ENCODE measurements at regions not wholly inside any gene's neighbourhood (a gene's known extent, or its start where the extent isn't known, plus 50 kb on each side); places are given as distances from the start of the nearest gene placed in this dataset.

DNA sequence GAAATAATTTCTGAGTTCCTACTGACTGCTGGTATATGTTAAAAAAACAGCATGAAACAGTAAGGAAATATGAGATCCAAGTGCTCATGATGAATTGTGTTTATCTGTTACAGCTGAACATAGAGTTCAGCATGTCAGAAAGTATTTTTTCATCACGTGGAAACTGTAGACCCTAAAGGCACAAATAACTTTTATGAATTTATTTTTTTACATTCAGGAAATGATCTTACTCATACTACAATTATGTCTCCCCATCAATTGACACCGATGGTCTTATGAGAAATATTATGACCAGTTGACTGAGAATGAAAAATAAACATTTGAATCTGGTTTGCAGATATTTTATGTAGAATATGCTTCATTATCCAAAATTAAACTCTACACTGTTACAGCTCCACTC lies 283.1 kb upstream of the SPANXN4 start:
- no peak for DNase-seq (ENCODE audit: low read depth)

DNA sequence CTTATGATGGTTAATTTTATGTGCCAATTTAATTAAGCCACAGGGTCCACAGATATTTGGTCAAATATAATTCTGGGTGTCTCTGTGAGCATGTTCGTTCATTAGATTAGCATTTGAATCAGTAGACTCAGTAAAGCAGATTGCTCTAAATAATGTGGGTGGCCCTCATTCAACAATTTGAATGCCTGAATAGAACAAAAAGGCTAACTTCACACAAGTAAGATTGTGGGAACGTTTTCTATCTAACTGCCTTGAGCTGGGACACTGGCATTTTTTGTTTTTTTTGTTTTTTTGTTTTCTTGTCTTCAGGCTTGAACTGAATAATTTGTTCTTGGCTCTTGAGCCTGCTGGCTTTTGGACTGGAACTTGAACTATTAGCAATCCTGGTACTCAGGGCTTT lies 292.4 kb upstream of the SPANXN4 start:
- no peak for DNase-seq (ENCODE audit: low read depth)

DNA sequence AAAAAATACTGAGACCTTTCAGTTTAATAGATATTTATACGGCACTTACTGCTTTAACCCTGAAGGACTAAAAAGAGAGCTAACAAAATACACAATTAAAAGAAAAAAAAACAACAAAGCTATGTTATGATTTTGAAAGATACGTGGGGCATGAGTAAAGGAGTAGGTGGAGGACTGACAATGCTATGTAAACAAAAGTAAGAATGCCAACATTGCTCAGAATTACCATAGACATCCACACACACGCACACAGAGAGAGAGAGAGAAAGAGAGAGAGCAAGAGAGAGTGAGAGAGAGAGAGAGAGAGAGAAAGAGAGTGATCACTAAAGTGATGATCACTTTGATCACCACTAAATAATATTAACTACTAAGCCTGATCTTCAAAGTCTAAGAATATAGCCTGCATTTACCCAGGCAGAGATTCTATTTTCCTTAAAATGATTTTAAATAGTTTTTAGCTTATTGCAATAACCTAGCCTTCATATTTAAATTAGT lies 313.9 kb upstream of the SPANXN4 start:
- DNase-seq (ENCODE audit: low read depth) = no peak

DNA sequence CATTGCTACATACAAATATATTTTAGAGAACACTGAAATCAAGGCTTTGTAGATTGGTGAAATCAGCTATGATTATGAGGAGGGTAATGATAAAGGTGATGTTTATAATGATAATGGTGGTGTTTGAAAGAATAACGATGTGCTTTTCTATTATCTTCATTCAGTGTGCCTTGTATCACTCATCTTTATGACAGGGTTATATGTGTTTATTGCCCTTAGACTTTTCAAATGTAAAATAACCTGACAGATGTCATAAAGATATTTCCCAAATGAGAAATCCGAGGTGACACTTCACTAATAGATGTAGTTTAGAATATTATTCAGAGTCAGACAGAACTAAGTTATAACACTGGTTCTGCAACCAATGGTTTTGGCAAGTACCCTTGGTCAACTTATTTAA lies 323.0 kb upstream of the SPANXN4 start:
- no peak for DNase-seq (ENCODE audit: low read depth)

DNA sequence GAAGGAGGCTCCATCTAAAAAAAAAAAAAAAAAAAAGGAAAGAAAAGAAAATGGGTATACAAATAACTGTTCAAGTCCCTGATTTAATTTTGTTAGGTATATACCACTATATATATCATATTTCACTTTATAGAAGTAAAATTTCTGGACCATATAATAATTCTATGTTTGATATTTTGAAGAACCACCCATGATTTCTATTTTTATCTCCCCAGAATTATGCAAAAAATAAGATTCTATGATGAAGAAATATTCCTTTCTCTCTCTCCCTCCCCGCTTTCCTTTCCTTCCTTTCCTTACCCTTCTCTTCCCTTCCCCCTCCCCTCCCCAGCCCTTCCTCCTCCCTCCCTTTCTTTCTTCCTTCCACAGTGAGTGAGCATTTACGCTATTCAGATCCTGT lies 337.5 kb upstream of the SPANXN4 start:
- no peak for DNase-seq (ENCODE audit: low read depth)

DNA sequence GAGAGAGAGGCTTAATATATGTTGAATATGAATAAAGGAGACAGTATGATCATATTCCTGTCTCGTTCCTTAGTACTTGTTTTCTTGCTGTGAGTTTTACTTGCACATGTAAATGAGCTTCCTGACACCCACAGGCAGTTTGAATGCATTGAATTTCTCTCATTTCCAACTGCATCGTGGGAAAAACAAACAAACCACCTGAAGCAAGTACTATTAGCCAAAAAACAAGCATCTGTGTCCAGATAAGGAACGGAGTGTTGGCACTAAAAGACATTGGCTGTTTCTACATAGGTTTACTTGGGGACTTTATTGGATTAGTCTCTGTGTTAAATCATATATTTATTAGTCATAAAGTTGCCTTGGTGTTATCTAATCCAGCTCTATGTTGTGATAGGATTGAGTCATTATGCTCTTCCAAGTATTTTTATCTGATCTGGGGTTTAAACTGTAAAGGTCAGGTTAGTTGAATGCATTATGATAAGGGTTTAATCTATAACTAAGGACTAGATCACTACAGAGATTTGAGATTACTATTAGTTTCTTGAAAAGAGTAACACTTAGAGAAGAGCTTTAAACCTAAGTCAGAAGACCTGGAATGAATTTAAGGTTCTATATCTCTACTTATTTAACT lies 339.0 kb upstream of the SPANXN4 start:
- DNase-seq (ENCODE audit: low read depth) = no peak

DNA sequence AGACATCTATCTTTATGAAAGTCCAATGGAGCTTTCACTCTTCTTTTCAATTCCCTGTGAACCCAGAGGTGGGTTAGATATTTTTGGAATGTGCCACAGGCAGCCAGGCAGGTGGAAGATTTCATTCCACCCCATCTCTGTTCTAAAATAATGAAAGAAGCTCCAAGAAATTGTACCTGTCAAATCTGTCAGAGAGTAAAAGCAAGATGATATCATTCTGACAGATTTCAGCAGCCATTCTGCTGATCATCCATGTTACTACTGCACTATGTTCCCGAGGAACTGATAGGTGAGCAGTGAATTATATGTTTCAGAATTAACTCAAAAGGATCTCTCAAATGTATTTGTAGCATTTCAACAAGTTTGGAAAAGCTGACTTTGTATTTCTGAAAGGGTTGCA lies 339.5 kb upstream of the SPANXN4 start:
- no peak for DNase-seq (ENCODE audit: low read depth)

DNA sequence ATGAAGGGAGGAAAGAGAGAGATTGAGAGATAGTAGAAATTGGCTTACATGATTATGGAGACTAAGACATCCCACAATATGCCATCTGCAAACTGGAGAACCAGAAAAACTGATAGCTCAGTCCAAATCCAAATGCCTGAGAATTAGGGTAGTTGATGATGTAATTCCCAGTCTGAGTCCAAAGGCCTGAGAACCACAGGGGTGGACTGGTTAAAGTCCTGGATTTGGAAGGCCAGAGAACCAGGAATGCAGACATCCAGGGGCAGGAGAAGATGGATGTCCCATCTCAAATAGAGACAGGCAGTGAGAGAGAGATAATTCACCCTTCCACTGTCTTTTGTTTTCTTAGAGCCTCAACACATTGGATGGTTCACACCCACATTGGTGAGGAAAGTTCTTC lies 345.7 kb upstream of the SPANXN4 start:
- no peak for DNase-seq (ENCODE audit: low read depth)

DNA sequence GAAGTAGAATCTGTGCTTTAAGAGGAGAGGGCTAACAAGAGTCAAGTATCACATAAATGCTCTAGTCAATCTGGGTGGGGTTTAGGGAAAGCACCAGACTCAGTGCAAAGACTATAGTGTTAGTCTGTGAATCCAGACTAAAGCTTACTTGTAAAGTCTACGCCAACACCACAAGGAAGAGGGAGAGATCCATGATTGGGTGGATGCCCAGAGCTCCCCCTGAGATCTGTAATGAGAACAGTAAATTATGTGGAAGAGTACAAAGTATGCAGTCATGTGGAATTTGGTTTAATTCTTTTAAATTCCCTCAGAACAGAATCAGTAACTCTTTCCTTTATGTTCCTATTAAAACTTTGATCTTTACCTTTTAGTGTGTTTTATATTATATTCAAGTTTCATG lies 354.7 kb upstream of the SPANXN4 start:
- no peak for DNase-seq (ENCODE audit: low read depth)

DNA sequence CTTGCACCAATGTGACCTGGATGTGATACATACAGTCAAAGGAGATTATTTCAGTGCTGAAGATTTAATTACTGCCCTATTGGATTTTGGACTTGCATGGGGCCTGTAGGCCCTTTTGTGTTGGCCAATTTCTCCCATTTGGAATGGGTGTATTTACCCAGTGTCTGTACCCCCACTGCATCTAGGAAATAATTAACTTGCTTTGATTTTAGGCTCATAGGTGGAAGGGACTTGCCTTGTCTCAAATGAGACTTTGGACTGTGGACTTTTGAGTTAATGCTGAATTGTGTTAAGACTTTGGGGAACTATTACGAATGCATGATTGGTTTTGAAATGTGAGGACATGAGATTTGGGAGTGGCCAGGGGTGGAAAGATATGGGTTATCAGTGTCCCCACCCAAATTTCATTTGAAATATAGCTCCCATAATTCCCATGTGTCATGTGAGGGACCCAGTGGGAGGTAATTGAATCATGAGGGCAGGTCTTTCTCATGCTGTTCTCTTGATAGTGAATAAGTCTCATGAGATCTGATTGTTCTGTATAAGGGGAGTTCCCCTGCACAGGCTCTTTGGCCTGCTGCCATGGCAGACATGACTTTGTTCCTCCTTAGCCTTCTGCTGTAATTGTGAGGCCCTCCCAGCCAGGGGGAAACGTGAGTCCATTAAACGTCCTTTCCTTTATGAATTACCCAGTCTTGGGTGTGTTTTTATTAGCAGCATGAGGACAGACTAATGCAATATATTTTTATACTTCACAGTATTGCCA lies 362.2 kb upstream of the SPANXN4 start:
- DNase-seq (ENCODE audit: low read depth) = no peak

DNA sequence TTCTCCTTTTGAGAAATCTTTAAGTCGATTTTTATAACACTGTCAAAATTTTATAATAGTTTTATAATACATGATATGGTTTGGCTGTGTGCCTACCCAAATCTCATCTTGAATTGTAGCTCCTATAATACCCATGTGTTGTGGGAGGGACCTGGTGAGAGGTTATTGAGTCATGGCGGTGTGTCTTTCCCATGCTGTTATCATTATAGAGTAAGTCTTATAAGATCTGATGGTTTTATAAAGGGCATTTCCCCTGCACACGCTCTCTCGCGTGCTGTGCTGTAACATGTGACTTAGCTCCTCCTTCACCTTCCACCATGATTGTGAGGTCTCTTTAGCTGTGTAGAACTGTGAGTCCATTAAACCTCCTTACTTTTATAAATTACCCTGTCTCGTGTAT lies 364.0 kb upstream of the SPANXN4 start:
- DNase-seq (ENCODE audit: low read depth) = no peak

DNA sequence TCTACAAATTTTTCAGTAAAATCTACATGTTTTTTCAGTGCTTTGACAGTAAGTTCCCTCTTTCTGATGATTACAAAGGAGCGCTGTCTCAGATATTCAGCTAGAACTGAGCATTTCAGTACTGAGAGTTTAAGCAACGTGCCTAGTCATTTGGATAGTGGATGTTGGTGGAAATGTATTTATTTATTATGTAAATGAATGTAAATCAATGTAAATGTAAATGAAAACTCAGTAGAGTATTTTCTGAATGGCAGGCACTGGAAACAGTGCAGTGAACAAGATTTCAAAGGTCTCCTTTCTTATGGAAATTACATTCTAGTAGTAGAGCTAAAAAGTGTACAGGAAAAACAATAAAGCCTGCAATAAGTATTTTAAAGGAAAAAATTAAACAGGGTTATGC lies 370.2 kb upstream of the SPANXN4 start:
- no peak for DNase-seq (ENCODE audit: low read depth)

DNA sequence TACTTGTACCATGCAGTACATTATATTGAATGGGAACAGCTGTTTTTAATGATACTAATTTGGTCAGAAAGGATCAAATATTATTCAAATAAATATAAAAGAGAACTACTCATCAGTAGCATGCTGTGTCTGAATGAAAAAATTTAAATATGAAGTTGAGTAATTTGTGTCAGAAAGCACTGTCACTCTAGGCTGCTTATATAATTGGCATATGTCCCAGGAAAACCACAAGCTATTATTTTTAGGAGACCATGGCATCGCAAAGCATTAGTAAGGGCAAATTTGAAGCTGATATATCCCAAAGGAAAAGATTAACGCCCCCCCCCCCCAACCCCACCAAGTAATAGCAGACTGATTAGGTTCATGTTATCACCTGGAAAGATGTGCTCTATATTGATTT lies 388.5 kb upstream of the SPANXN4 start:
- DNase-seq (ENCODE audit: low read depth) = no peak

DNA sequence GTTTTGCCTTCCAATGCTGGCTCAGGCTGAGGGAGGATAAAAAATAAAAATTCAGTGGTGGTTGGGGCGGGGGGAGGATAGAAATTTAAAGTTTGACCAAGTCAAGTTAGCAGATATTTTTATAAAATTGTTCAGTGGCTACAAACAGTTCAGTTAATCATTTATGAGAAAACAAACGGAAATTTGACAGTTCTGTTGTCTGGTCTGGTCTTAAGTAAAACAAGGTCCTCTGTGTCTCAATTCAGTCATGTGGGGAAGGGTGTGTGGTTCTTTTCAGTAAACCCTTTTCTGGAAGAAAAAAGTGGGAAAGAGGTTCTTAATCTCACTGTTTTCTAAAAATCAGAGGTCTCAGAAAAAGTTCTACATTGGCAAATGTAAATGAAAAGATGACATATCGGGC lies 409.1 kb upstream of the SPANXN4 start:
- DNase-seq (ENCODE audit: low read depth) = no peak

DNA sequence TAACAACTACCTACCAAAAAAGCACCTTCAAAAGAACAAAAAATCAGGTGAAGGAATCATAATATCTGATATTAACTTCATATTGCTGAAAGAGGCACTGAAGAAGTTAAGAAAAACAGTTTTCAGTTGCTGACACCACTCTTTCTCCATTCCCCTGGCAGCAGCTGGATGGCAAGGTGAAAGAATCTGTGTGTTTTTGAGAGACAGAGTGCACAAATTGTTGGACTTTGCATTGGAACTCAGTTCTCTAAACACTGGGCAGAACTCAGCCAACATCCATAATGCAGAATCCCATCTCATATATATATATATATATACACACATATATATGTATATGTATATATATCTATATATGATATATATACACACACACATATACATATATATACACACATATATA lies 408.3 kb upstream of the MAGEC2 start:
- DNase-seq (ENCODE audit: low read depth) = no peak

DNA sequence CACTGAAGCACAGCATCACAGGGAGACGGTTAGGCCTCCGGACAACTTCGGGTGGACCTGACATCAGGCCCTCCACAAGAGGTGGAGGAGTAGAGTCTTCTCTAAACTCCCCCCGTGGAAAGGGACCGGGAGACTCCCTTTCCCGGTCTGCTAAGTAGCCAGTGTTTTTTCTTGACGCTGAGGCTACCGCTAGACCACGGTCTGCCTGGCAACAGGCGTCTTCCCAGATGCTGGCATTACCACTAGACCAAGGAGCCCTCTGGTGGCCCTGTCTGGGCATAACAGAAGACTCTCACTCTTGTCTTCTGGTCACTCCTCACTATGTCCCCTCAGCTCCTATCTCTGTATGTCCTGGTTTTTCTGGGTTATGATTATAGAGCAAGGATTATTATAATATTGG lies 401.5 kb upstream of the MAGEC2 start:
- peak; percentile 9 for DNase-seq (ENCODE audit: low read depth)

DNA sequence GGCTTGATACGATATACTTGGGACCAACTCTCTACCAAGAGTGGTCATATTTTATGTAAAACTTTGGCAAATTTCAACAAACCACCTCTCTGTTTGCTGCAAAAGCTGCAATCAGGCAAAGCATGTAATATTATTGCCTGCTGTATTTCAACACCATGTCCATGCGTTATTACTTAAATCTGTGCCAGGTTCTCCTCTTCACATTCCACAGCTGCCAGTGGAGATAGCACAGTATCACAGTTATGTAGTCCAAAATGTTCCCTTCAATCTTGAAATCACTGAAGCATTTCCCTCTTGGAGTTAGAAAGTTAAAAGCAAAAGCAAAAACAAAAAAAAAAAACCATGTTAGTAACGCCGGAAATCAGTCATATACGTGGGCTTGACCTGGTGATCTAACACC lies 396.7 kb upstream of the MAGEC2 start:
- DNase-seq (ENCODE audit: low read depth) = no peak

DNA sequence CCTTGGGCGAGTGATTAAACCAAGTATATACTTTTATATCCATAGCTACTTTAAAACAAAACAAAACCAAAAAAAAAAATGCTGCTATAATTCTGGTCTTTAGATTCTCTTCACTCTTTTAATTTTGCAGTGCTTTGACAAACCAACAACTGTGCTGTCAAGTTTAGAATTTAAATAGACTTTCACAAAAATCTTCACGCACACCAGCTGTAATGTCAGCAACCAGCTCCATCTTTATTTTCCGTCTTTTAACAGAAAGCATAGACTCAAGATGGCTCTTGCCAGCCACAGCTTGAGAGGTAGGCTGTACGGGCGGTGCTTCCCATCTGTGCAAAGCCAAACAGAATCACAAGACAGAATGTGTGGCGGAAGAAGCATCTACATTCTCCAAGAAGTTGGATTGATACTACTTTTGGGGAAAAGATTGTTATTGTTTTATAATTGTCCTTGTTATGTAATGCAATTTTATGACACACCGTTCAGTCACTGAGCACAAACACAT lies 388.3 kb upstream of the MAGEC2 start:
- DNase-seq (ENCODE audit: low read depth) = no peak

DNA sequence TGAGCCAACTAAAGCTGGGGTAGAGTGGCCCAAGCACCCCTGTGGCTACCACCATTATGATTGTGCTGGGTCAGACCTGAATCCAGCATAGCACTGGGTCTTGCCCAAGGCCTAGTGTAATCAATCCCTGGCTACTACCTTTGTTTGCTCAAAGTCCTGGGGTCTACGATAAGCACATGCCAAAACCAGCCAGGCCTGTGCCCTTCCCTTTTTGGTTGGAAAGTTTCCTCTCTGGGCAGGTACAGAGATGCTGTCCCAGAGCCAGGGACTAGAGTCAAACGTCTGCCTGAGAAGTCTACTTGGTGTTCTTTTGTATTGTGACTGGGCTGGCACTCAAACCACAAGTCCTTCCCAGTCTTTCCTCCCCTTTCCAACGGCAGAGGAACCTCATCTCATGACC lies 371.5 kb upstream of the MAGEC2 start:
- DNase-seq (ENCODE audit: low read depth) = no peak

DNA sequence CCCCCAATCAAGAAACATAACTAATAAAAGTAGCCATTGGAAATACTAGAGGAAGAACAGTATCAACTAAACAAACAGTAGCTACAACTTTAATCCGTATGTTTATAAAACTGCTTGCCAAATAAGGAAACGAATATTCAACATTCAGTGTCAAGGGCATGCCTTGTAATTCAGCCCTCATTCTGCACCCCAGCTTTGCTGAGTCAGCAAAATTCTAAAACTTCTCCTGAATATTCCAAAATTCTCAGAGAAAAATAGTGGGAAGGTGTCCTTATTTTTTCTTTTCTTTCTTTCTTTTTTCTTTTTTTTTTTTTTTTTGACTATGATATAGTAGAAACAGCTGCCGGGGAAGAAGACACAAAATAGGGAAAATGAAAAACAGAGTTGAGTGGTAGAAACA lies 344.8 kb upstream of the MAGEC2 start:
- DNase-seq (ENCODE audit: low read depth) = no peak

DNA sequence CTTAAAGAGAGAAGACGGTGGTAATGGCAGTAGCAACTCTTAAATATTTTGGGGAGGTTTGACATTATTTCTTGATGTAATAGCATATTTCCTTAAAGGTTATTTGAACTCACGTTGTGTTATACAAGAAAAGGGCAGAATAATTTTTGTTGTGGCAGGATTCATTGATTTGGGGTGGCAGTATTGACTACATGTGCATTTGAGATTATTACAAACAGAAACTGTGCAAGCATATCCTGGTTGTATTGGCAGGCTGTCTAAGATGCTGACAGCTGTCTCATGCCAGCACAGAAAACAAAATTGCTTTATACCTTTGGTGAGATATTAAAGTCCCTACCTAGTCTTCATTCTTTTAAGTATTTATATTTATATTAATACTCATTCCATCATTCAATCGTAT lies 300.7 kb upstream of the MAGEC2 start:
- DNase-seq (ENCODE audit: low read depth) = no peak

DNA sequence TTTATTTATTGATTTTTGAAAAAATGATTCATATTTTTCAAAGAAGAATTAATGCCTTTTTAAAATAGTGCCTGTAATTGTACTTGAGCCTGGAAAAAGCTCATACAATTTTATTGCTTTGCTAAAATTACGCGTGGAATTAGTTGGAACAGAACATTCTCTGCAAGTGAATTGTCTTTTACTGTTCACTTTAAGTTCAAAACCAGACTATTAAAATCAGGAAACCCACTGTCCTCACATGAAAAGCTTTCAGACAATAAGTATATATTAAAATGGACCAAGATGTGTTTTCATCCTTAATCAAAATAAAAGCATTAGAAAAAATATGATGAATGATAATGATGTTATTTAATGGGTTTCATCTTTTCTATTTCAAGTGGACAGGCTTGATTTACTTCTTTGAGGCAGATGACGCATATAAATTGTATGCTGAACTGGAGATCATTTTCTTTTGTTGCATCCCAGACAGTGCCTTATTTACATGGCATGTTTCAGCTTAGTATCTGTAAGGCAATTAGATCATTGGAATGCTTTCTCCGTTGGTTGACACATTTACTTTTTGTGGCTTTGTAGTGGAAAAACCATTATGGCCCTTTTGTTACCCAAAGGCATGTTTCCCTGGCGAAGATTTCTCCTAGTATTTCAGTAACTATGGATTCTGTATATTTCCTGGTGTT lies 299.0 kb upstream of the MAGEC2 start:
- no peak for DNase-seq (ENCODE audit: low read depth)

DNA sequence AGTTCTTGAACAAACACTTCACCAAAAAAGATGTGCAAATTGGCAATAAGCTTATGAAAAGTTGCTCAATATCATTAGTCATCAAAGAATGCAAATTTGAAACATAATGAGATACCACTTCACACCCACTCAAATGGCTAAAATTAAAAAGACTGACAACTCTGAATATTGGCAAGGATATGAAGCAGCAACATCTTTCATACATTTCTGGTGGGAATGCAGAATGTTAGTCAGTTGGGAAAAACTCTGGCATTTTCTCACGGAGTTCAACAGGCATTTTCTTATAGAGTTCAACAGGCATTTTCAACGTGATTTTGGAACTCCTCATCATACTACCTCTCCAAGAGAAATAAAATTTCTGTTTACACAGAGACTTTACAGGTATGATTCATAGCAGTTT lies 297.4 kb upstream of the MAGEC2 start:
- no peak for DNase-seq (ENCODE audit: low read depth)
